CMK (cell line): ENCODE measurements at regions not wholly inside any gene's neighbourhood (a gene's known extent, or its start where the extent isn't known, plus 50 kb on each side); places are given as distances from the start of the nearest gene placed in this dataset.
A peak's percentile ranks its signal among the peaks of the same experiment; 100 is the strongest.

Experiments used
- DNase-seq: peaks from one replicate; pipeline ENCODE4 v3.0.0-alpha.2; 2010; ENCODE audit warnings: low read depth

DNA sequence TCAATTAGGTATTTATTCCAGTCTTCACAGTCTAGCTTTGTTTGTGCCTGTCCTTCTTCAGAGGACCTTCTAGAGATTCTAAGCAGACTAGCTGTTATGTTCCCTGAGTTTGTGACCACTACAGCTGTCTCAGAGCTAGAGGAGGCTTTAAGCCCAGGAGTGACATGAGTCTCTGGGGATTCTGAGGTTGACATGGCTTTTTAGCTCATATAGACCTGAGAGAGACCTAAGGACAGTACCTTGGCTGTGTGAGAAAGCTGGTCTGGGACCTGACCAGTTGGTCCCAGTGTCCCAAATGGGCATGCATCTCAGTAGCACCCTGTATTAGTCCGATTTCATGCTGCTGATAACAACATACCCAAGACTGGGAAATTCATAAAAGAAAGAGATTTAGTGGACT, 330.2 kb downstream of the DIPK2A start:
- no peak for DNase-seq

DNA sequence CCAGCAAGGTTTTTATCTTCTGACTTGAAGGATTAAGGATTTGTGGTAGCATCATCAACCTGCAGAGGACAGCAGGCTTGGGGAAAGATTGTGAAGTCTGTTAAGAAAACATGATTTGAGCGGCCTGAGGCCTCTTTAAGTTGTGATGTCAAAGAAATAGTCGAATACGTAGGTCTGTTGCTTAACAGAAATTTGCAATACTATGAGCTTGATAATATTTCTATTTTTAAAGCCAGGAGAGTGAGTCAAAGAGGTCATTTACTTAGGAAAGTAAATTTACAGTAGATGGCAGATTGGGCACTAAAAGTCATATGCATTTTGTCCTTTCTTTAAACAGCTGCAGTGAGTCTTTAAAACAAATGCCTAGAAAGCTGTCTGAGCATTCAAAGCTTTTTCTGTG, 336.3 kb downstream of the DIPK2A start:
- no peak for DNase-seq

DNA sequence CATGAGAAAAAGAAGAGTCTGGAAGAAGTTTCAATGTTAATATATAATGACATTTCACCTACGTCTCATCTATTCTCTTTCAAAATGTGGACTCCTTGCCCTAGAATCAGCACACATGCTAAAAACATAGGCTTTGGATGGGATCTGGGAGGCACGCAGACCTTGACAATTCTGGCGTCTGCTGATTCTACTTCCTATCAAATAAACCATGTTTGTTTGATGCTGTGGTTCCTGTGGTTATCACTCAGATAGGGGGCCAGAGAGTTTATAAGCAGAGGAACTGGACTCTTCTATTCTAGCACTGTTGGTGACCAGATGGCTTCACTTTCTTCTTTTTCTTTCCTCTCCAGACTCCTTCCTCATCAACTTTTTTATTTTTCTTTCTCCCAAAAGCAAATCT, 336.8 kb downstream of the DIPK2A start:
- DNase-seq = peak; percentile 35

DNA sequence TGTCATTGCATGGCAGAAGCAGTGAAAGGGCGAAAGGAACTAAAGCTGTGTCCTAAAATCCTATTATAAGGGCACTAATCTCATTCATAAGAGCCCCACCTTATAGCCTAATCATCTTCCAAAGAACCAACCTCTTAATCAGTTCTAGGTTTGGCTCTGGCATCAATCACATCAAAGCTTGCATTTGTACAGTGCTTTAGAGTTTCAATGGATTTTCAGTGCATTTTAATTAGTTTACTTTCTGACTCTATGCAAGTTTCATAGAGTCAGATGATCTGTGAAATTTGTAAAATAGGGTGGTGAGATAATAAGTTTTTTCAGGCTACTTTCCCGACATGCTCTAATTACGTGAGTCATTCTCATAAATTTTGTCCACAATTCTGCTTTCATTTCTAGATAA, 341.1 kb downstream of the DIPK2A start:
- no peak for DNase-seq

DNA sequence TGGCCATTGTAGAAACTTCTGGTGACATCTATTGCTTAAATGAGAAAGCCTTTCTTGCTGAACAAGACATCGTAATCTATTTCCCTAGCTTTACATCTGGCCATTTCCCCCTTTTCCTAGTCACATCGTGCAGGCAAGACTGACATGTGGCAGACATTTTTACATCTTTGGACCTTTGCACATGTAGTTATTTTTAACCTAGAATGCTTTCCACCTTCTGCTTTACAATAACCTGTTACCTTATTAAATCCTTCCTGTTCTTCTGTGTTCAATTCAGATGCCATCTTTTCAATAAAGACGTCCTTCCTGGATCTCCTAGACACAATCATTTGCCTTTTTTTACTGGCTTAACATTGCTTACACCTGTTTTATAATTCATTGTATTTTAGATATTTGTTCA, 343.3 kb downstream of the DIPK2A start:
- no peak for DNase-seq

DNA sequence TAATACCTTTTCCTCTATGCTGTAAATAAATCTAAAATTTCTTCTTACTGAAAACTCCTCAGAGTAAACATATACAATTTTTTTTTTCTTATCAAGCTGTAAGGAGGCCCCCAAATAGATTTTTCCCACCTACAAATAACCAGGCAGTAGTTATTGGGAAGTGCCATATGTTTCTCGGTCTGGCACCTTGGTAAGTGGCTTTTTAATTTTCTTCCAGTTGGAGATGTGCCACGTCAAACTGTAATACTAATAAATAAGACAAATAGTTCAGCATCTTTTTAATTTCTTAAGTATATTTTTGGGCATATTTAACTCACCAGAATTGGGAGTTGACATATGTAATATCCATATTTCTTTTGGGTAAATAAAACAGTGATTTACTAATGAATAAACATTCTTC, 346.3 kb downstream of the DIPK2A start:
- no peak for DNase-seq

DNA sequence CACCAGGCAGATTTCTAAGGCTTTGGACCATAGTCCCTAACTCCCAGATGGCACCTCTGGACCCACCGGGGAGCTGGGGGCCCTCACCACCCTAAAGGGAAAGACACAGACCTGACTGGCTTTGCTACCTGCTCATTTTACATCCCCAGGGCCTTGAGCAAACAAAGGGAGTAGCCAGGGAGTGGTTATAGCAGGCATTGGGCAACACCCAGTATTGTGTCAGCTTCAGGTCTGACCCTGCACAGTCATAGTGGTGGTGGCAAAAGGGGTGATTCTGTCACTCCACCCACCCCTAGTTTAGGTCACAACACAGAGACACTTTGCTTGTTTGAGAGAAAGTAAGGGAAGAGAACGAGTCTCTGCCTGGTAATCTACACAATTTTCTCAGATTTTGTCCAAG, 352.5 kb downstream of the DIPK2A start:
- no peak for DNase-seq

DNA sequence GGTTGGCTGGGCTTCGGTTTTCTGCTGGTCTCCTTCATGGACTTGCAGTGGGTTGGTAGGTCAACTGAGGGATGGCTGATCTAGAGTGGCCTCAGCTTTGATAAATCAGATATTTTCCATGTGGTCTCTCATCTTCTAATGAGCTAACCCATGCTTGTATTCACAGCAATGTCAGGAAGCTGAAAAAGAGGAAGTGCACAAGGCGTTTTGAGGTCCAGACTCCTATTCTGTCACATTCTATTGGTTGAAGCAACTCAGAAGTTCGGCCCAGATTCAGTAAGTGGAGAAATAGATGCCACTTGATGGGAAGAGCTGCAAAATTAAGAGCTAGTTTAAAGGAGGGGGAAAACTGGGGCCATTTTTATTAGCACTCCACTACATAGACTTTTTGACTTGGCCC, 361.2 kb downstream of the DIPK2A start:
- DNase-seq = no peak

DNA sequence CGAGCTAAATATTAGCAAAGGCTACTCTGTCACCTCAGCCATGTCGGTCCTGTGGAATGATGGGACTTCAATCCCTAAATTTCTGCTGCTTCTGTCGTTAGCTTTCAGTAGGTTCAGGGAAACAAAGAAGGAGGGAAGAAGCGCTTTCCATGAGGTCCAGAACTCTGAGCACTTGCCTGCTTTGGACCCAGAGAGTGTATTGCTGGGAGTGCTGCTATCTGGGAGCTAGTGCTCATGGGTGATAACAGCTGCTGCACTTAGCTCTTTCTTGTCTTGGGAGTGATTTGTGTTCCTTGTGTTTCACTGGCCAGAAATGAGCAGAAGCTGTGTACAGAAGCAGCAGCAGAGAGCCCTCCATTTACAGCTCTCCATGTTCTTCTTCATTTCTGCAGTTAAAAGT, 369.8 kb downstream of the DIPK2A start:
- no peak for DNase-seq

DNA sequence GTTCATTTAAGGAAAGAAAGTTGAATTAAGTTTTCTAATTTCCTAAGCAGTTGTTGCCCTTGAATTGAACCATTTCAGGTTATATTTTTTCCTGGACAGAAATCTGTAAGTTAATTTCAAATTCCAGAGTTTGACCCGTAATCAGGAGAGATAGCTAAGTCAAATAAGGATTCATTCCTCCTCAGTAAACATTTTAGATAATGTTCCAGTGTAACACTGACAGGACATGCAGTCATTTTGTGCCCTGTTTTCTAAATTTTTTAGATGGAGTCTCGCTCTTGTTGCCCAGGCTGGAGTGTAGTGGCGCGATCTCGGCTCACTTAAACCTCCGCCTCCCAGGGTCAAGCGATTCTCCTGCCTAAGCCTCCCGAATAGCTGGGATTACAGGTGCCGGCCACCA, 371.7 kb downstream of the DIPK2A start:
- no peak for DNase-seq

DNA sequence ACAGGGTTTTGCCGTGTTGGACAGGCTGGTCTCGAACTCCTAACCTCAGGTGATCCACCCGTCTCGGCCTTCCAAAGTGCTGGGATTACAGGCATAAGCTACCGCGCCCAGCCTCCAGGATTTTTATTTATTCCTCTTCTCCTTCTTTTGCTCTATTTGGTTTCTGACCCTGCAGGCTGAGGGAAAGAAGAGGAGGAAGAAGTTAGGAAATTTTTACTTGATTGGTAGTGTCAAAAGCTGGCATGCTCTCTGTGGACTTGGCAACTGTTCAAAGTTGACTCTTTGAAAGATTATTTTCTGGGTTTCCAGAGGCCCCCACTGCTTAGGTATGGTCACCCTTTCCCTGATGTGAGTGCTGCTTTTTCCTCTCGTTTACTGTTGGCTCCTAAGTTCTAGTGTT, 372.2 kb downstream of the DIPK2A start:
- DNase-seq = no peak

DNA sequence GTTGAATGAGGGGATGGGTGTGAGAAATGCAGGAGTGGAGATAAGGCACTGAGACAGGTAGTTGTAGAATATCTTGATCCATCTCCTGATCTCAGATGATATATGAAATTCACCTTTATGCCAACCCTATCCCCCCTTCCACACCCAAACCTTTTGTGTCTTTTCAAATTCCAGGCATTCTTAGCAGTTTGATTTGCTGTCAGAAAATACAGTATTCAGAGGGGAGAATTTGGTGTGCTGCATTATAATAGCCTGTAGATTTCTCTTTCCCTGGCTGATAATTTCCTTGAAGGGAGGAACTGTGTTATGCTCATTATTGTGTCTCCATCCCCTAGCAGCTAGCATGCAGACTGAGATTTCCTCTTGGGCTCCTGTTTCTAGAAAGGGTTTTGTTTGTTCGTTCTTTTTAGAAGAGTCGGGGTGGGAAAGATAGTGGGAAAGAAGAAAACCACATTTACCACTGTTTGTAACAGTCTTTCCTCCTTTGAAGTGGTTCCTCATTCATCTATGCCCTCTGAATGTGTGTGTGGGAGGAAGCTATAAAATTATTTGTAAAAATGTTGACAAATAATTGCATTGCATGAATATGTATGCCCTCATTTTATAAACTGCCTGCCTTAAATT, 373.4 kb downstream of the DIPK2A start:
- no peak for DNase-seq

DNA sequence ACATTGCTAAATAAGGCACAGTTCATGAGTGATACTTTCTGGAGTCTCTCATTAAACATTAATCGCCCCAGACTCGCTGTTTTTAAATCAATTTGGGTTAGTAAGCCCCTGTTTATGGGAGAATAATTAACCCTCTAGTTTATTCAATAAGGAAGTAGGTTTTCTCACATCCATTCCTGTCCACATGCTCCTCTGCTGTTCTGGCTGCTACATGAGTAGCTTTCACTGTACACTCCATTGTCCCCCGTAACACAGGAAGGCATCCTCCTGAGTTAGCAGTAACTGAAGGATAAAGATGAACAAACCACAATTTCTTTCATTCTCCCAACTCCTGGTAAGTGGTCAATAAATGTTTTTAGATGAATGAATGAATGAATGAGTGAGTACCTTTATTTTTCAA, 378.5 kb downstream of the DIPK2A start:
- DNase-seq = no peak

DNA sequence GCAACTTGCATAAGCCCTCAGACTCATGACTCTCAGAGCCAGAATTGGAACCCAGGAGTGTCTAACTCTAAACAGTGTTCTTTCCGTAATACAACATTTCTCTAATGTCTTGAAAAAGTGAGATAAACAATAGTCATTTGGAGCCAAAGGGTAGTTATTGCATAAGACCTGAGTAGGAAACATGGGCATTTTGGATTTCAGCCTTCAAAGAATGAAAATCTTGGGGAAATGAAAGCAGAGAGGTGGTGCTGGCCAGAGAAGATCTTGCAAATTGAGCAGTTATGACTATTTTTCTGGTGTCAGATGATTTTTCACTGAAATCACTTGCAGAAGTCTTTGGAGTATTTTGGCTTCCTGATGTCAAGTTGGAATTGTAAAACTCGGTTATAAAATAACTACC, 379.4 kb downstream of the DIPK2A start:
- DNase-seq = no peak

DNA sequence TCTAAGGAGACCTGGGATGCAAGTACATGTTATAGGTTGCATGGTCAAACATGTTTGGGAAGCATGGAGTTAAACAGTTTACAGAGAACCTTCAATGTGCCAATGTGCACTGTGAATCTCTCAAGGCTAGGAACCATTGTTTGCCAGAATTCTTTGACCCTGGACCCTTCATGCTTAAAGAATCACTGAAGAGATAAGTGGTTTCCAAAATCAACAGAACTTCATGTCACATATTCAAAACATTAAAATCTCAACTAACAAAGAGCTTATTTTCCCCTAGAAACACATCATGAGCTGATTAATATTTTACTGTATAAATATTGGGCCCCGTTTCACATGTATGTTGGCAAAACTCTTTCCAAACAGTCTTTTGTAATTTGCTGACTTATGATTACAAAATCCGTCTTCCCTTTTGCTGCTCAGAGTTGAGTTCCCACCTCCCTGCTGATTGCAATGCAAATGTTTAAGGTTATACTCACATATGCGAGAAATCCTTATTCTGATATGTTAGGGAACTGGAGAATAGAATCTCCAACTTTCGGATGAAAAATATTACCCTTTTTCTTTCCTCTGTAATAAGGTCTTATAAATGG, 380.2 kb downstream of the DIPK2A start:
- no peak for DNase-seq

DNA sequence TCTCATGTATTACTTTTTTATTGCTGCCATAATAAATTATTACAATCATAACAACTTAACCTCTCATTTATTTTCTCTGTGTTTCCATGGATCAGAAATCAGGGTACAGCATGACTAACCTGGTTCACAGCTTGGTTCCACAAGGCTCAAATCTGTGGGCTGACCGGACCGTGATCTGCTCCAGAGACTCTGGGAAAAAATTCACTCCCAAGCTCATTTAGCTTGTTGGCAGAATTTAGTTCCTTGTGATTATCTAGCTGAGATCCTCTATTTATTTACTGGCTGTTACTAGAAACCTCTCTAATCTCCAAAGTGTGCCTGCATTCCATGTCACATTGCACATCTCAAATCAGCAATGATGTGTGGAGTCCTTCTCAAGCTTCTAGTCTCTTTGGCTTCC, 386.6 kb downstream of the DIPK2A start:
- no peak for DNase-seq

DNA sequence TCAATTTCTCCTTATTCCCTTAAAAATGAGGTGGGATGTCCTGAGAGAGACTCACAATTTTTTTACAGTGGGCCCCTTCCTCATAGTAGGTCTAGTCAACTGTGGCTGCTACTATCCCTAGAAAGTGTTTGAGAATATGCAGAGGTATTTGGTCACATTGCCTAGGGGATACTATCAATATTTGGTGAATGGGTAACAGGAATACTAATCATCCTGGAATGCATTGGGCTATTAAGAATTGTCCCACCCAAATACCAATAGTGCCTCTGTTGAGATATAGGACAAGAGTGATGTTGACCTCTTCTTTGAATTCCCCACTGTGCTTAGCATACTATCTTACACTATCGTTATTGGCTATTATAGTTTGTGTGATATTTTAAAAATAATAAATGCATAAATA, 389.4 kb downstream of the DIPK2A start:
- DNase-seq = no peak

DNA sequence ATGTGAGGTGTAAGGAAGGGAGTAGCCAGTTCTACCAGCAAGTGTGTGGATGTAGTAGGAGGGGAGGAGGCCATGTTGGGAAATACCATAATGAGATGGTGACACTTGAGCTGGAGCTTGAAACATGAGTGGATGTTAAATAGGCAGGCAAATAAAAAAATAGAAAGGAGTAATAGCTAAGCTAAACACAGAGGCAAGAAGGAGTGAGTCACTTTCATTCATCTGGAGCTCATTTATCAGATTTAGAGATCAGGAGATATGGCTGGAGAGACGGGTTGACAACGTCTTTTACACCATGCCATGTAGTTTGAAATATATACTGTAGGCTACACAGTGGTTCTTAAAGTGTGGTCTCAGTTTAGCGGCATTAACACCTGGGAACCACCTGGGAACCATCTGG, 390.5 kb downstream of the DIPK2A start:
- DNase-seq = no peak

DNA sequence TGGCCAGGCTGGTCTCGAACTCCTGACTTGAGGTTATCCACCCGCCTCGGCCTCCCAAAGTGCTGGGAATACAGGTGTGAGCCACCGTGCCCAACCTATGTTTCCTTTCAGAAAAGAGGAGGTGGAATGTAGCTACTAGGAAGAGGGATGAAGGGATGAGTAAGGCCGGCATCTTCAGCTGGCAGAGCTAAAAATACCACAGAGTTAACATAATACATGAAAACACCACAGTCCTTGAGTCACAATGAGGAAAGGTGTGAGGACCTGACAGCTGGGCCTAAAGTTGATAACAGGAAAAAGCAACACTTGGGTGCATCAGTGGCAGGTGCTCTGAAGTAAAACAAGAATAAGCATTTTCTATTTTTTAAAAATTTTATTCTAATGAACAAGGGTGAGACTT, 392.2 kb downstream of the DIPK2A start:
- no peak for DNase-seq

DNA sequence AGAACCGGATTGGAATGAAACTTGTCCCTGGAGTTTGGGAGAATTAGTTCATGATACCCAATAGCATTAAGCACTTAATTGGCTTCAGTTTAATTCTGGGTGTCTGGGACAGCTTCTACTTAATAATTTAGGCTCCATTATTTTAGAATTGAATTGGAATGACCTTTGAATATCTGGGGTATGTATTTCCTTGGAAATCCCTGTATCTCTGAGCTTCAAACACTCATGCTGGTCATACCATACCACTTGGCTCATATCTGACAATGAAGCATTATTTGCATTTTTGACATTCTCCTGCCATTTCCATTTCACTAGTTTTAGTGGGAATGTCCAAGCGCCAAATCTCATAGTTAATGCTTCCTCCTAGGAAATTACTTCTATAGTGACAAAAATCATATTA, 393.1 kb downstream of the DIPK2A start:
- no peak for DNase-seq

DNA sequence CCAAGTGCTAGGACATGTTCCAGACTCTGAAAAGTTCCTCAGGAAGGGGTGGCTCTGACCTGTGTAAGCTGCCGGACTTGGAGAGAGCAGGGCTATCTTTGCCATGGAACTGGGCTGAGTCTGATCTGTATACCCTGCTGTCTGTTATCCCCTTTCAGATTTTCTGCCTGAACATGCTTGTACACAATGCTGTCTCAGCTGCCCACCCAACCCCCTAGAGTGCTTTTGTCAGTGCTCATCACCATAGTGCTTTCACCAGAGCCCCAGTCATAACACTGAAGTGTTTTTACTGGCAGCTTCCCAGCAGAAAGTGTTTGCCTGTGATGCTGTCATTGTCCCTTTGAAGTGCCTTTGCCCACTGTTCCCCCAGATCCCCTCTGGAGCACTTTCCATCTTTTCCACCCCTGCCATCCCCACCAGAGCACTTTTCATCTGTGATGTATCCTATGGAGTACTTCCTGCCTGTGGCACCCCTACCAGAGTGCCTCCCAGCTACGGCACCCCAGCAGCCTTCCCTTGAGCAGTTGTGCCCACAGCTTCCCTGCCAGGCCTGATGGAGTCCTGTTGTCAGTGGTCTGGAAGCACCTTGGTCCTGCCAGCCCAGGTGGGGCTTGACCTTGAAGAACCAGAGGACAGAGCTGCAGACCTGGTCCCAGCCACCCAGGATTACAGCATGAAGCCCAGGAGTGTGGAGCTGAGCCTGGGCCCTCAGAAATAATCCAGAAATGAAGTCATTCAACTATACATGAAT, 397.7 kb downstream of the DIPK2A start:
- no peak for DNase-seq

DNA sequence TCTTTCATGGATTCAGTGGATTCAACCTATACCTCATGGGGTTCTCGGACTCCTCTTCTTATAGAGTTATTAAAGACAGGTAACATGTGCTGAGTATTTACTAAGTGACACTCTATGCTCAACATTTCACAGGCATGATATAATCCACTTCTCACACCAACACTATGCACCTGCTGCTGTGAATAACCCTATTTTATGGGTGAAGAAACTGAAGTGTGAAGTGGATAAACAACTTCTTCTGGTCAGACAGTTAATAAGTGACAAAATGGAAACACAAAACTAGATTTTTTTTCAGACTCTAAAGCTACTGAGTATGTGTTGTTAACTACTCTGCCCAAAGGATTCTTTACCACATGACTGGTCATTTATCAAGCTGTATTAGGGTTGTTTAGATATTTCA, 403.5 kb downstream of the DIPK2A start:
- no peak for DNase-seq

DNA sequence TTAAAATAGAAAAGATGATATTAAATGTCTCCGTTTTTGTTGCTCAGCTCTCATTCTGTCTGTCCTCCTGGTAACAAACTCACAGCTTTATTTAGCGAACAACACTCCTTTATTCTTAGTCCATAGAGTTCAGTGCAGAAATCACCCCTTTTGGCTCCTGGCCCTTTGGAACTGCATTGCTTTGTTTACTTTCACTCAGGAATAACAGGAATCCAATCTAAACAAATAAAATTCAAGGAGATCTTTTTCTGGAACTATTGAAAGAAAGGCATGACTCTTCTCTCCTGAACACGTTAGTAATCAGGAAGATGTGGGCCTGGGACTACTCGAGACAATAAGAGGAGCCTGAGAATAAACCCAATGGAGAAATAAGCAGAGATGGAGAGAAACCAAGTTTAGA, 409.2 kb downstream of the DIPK2A start:
- no peak for DNase-seq

DNA sequence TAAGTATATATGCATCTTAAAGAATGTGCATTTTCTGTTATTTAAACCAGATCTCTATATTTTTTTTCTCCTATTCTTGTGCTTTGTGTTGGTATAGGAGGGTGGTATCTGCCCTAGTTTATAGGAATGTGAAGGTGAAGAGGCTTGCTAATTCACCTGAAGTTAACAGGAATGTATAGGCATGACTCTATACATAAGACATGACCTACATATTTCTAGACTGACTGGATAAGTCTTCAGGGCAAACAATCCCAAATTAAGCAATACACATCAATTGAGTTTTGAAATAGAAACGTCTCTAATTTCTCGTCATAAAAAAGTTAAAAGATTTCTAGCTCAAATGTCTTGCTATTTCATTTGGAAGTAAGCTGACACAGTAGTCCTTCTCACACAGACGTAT, 410.0 kb downstream of the DIPK2A start:
- no peak for DNase-seq
